Esophagus muscularis mucosa (tissue), 4 donors: ENCODE measurements at regions not wholly inside any gene's neighbourhood (a gene's known extent, or its start where the extent isn't known, plus 50 kb on each side); places are given as distances from the start of the nearest gene placed in this dataset.

Source experiments
- CTCF ChIP-seq, 3 experiments: fragments of 200-600 bp in 2 of 3; fragments of 450-650 bp in 1 of 3; sonication (generic) in 2 of 3; IDR thresholded peaks; one replicate each; pipeline ENCODE4 v1.5.1; 2017 to 2019; ENCODE audit warnings: antibody characterized with exemption in 3 of 3, mild to moderate bottlenecking in 2 of 3, moderate library complexity in 1 of 3
- EP300 ChIP-seq: sonication (generic); formaldehyde crosslinking; IDR thresholded peaks from one replicate; pipeline ENCODE4 v1.6.1; 2017; ENCODE audit warnings: antibody characterized with exemption
- POLR2A ChIP-seq: fragments of 450-650 bp; IDR thresholded peaks from one replicate; pipeline ENCODE4 v1.6.1; 2017; ENCODE audit warnings: antibody characterized with exemption, moderate library complexity, mild to moderate bottlenecking, low read depth
- POLR2AphosphoS5 ChIP-seq, 2 donors: sonication (generic); formaldehyde crosslinking; IDR thresholded peaks; one replicate each; pipeline ENCODE4 v1.6.1; 2017; ENCODE audit warnings: antibody characterized with exemption in 2 of 2

GRCh38 chr12:41629611-41630010 is 441.5 kb downstream of the PDZRN4 start:
- no peak for TF ChIP-seq EP300
- no peak for TF ChIP-seq CTCF (IDR thresholded peaks at IDR 0.05)
- no peak for TF ChIP-seq POLR2A
- no peak for TF ChIP-seq POLR2AphosphoS5 (IDR thresholded peaks at IDR 0.05)
